ENCODE measurements at regions not wholly inside any gene's neighbourhood (a gene's known extent, or its start where the extent isn't known, plus 50 kb on each side); places are given as distances from the start of the nearest gene placed in this dataset.
"Not testable (repeated sequence)": the region's sequence is repeated elsewhere in the genome, so short reads cannot be mapped to it uniquely, and the experiment has no call there.

GRCh38 chr9:63804205-63804604 lies 1480.8 kb downstream of the FOXD4L5 start:
- not testable (repeated sequence) for DNase-seq

- not testable (repeated sequence) for DNase-seq
Measured at GRCh38 chr9:63794081-63794685, 1490.8 kb downstream of the FOXD4L5 start.

GRCh38 chr9:63787454-63787853 lies 1497.6 kb downstream of the FOXD4L5 start:
- not testable (repeated sequence) for DNase-seq

DNA sequence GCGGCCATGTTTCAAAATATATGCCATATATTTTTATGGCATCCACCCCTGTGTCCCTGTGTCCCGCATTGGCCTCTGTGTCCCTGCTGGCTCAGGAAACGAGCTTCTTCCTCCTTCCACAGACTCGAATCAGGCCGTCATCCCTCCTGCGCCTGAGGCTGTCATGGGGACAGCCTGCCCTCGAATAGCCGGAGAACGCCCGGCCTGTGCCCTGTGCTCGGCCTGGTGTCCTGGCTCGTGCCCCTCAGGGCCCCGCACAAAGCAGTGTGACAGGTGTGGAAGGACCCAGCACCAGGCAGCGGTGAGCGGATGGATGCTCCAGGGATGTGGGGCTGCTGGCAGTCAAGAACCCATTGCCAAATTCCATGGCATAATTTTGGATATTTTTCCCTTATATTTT lies 1500.0 kb downstream of the FOXD4L5 start:
- not testable (repeated sequence) for DNase-seq

- not testable (repeated sequence) for DNase-seq
Measured at GRCh38 chr9:63784421-63784820, 1500.6 kb downstream of the FOXD4L5 start.

DNA sequence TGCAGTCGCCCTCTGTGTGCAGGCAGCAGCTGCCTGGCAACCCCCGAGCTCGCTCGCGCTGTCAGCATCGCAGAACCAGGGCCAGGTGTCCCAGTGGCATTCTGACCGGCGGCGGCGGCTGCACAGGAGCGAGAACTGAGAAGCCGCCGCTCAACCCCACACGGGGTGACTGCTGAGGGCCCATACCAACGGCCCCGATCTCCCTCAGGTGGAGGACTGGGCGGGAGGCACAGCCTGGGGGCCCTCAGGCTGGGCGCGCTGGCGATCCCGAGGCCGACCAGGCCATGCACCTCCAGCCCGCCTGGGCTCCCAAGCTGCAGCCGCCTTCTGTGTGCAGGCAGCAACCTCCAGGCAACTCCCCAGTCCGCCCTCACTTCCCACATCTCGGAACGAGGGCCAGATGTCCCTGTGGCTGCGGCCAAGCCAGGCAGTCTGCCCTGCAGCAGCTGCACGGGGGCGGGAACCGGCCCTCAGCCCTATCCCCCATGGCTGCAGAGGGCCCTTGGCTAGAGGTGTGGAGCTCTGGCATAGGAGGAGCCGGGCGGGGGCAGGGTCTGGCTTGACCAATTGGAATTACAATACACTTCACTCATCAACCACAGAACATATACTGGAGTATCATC lies 1503.1 kb downstream of the FOXD4L5 start:
- not testable (repeated sequence) for DNase-seq

- not testable (repeated sequence) for DNase-seq
Measured at GRCh38 chr9:63781390-63781789, 1503.6 kb downstream of the FOXD4L5 start.

DNA sequence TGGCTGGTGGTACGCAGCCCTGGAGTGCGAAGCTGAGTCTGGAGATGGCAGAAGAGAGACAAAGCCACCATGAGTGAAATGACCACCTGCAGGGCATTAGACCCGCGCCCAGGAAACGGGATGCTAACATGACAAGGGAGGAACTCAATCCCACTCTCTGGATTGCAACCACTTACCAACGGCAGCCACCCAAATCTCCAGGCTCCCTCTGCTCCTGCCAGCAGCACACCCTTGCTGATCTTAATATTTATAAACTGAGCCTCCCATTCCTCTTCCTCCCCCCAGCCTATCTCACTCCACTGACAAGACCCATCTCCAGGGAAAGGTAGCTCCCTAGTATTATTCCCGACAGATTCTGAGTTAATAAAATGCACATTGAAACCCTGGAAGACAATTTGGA lies 1508.8 kb downstream of the FOXD4L5 start:
- not testable (repeated sequence) for DNase-seq

GRCh38 chr9:63775092-63775426 lies 1510.0 kb downstream of the FOXD4L5 start:
- not testable (repeated sequence) for DNase-seq

DNA sequence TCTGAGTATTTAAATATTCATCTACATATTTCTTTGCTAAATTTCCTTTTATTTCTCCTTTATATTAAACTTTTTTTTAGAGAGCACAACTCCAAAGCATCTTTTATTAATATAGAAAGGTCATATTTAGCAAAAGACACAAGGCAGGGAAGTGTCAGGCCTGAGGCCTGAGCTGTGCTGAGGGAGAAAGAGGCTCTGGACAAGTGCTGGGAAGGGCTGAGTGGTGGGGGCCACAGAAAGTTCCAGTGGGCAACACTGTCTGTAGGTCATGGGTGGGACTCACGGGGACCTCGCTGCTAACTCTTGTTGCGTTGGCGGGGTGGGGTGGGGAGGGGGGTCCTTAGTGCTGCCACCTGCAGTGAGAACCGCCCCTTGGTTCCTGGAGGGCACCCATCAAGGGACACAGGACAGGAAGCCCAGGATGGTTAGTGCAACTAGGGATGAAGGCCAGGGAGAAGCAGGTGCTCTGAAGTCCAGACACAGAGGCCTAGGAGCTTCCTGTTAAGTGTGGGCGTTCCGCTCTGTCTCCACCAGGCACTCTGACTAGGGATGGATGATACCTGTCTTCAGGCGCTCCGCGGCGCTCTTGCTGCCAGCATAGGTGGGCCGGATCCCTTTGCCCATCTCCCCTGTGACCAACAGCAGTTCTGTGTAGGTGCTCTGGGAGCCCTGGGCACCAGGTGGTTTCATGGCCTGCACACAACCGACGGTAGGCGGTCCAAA lies 1510.5 kb downstream of the FOXD4L5 start:
- DNase-seq: not testable (repeated sequence)

DNA sequence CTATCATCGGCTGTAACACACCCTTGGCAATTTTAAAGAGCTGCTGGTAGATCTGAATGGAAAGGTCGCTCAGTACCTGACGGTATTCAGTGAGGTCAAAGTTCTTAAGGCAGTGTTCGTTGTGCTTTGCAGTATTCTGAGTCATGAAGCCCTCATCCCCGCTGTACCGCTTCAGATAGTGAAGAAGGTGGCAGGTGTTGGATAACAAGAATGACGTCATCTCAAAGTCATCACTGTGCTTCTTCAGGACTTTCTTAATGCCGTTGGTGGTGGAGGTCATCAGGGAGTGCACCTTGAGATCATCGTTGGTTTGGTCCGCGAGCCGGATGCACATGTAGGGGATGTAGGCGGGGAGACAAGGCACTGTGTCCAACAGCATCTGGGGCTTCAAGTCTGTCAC lies 1522.8 kb downstream of the FOXD4L5 start:
- not testable (repeated sequence) for DNase-seq

DNA sequence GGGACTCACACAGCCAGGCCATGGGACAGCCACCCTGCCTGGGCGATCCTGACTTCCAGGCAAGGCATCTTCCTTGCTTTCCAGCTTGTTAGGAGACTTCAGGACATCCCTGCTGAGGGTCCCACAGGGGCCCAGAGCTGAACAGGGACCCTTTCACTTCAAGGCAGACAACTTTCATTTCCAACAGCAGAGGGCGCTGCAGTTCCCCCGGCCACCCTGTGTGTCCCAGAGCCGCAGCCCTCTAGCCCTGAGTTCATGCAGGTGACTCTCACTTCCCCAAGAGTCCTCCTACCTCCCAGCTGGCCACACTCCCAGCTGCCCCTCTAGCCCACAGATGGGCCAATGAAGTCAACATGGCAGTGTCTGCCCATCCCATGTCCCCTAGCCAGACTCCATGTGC lies 1556.0 kb downstream of the FOXD4L5 start:
- DNase-seq: not testable (repeated sequence)

DNA sequence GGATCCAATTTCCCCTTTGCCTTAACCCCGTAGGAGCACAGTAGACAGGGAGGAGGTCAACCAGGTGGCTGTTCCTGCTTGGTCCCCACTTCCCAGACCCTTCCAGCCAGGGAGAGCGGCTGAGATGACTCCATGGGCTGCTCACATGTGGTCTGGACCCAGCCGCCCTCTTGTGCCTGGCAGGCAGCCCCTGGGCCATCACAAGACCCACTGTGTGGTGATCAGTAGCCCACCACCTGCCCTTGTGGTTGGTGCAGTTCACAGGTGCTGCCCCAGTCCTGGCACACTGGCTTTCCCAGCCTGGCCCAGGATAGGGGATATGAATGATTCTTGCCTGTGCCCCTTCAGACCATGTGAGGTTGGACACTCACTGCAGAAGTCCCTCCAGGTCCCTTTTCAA lies 1556.7 kb downstream of the FOXD4L5 start:
- DNase-seq: no peak

GRCh38 chr9:63708285-63708684 lies 1576.7 kb downstream of the FOXD4L5 start:
- not testable (repeated sequence) for DNase-seq

- not testable (repeated sequence) for DNase-seq
Measured at GRCh38 chr9:63704456-63704855, 1580.6 kb downstream of the FOXD4L5 start.

- not testable (repeated sequence) for DNase-seq
Measured at GRCh38 chr9:63703670-63704069, 1581.3 kb downstream of the FOXD4L5 start.

- DNase-seq: not testable (repeated sequence)
Measured at GRCh38 chr9:63703138-63703665, 1581.8 kb downstream of the FOXD4L5 start.

All from suppressor macrophage treated with lipopolysaccharide for 4 hours (primary cell).